ENCODE measurements at regions not wholly inside any gene's neighbourhood (a gene's known extent, or its start where the extent isn't known, plus 50 kb on each side); places are given as distances from the start of the nearest gene placed in this dataset.

GRCh38 chr7:116101704-116102103, 71.1 kb upstream of the TFEC start:
- Histone ChIP-seq H3K4me1 (ENCODE audit: control insufficient read depth in 1 of 2, insufficient read depth in 2 of 2, low read depth in 1 of 2, low read length in 1 of 2) (peaks cover 0 to 7% of the 10 kb centered on the region in 2 experiments; a peak in 1 of 4 replicates), H3K4me3 (ENCODE audit: low read depth in 2 of 2, low read length in 1 of 2) (no peak overlapping the region), H3K36me3 (replicated peaks in 1 of 2; ENCODE audit: control insufficient read depth in 1 of 2, insufficient read depth in 2 of 2, low read length in 1 of 2) (no peaks in the 10 kb centered on the region), H3K9me3 (no peaks in the 10 kb centered on the region), H3K27me3 (ENCODE audit: insufficient read depth) (peaks cover 26% of the 10 kb centered on the region), H3F3A (replicated peaks; ENCODE audit: insufficient read depth) (no peaks in the 10 kb centered on the region), H2AFZ (ENCODE audit: low read depth) (no peak overlapping the region), H3K9ac (no peak overlapping the region), H4K20me1 (ENCODE audit: insufficient read depth) (no peaks in the 10 kb centered on the region), H3K79me2 (ENCODE audit: insufficient read depth) (no peaks in the 10 kb centered on the region), H3K27ac (ENCODE audit: low read depth in 2 of 2, low read length in 1 of 2) (no peak overlapping the region), H3K4me2 (no peak overlapping the region), H3K9me2 (no peaks in the 10 kb centered on the region)
- DNase-seq = no peak
- 3% methylated on average over 2 of the region's 2 CpGs for WGBS (ENCODE audit: low lambda C conversion rate)
- POLR2A ChIA-PET = no interaction called here
- CTCF ChIA-PET = interaction anchor here (1.0 to 1.6 kb wide), 2 partner anchors 11 to 19 kb away, joined by 3 to 6 read pairs; no protein-coding TSS in a partner anchor
- no peak for TF ChIP-seq FOXM1 (IDR thresholded peaks at IDR 0.05; ENCODE audit: low read depth)
- no peak for TF ChIP-seq ZBTB33 (IDR thresholded peaks at IDR 0.05; ENCODE audit: borderline replicate concordance, low read depth)
- no peak for TF ChIP-seq CTCF (IDR thresholded peaks at IDR 0.05)
- no peak for TF ChIP-seq TEAD4 (IDR thresholded peaks at IDR 0.05; ENCODE audit: borderline replicate concordance, insufficient read depth)
- TF ChIP-seq USF1 (IDR thresholded peaks at IDR 0.05; ENCODE audit: borderline replicate concordance, low read depth) = no peak
- no peak for TF ChIP-seq SIN3A (IDR thresholded peaks at IDR 0.05; ENCODE audit: borderline replicate concordance, low read depth, low read length)

- H2AFZ ChIP-seq (ENCODE audit: low read depth) = no peak overlapping the region
- DNase-seq = no peak
- CTCF ChIA-PET = no interaction called here
- no peak for TF ChIP-seq EZH2phosphoT487 (IDR thresholded peaks at IDR 0.05; ENCODE audit: borderline replicate concordance, low read depth)
- TF ChIP-seq NRF1 (IDR thresholded peaks at IDR 0.05; ENCODE audit: low read depth, low read length) = no peak
- TF ChIP-seq FOXJ3 (CRISPR knock-in tag; IDR thresholded peaks at IDR 0.05) = no peak
- TF ChIP-seq RFX5 (IDR thresholded peaks at IDR 0.05; ENCODE audit: low read length) = no peak
- TF ChIP-seq USF1 (IDR thresholded peaks at IDR 0.05; ENCODE audit: borderline replicate concordance, low read depth) = no peak
- no peak for TF ChIP-seq SMC3 (IDR thresholded peaks at IDR 0.05; ENCODE audit: low read depth, low read length)
- TF ChIP-seq JUND (IDR thresholded peaks at IDR 0.05) = no peak
- no peak for TF ChIP-seq MEF2A (IDR thresholded peaks at IDR 0.05; ENCODE audit: borderline replicate concordance, low read depth)
- TF ChIP-seq IRF3 (IDR thresholded peaks at IDR 0.05; ENCODE audit: low read depth, low read length) = no peak
- no peak for TF ChIP-seq NFIC (IDR thresholded peaks at IDR 0.05; ENCODE audit: borderline replicate concordance)
- no peak for TF ChIP-seq RXRA (IDR thresholded peaks at IDR 0.05; ENCODE audit: borderline replicate concordance, low read depth)
- TF ChIP-seq RAD21 (IDR thresholded peaks at IDR 0.05; ENCODE audit: low read length) = no peak
- TF ChIP-seq USF2 (IDR thresholded peaks at IDR 0.05; ENCODE audit: borderline replicate concordance, low read depth, low read length) = no peak
- TF ChIP-seq TEAD4 (IDR thresholded peaks at IDR 0.05; ENCODE audit: borderline replicate concordance, insufficient read depth) = no peak
- TF ChIP-seq SIN3A (IDR thresholded peaks at IDR 0.05; ENCODE audit: borderline replicate concordance, low read depth, low read length) = no peak
- no peak for TF ChIP-seq POLR2AphosphoS5 (IDR thresholded peaks at IDR 0.05; ENCODE audit: low read depth, low read length)
Observed at GRCh38 chr7:116111475-116111874, 80.9 kb upstream of the TFEC start.

More at GRCh38 chr7:116111475-116111874, 80.9 kb upstream of the TFEC start:
- Histone ChIP-seq H3K9ac (no peak overlapping the region), H3K4me3 (ENCODE audit: low read depth in 2 of 2, low read length in 1 of 2) (no peak overlapping the region), H3K79me2 (ENCODE audit: insufficient read depth) (no peaks in the 10 kb centered on the region), H3K27ac (ENCODE audit: low read depth in 2 of 2, low read length in 1 of 2) (no peak overlapping the region), H3K9me2 (no peaks in the 10 kb centered on the region), H4K20me1 (ENCODE audit: insufficient read depth) (no peaks in the 10 kb centered on the region), H3K9me3 (no peaks in the 10 kb centered on the region), H3K4me2 (no peak overlapping the region), H3K4me1 (ENCODE audit: control insufficient read depth in 1 of 2, insufficient read depth in 2 of 2, low read depth in 1 of 2, low read length in 1 of 2) (no peaks in the 10 kb centered on the region), H3F3A (replicated peaks; ENCODE audit: insufficient read depth) (no peaks in the 10 kb centered on the region), H3K27me3 (ENCODE audit: insufficient read depth) (peaks cover 37% of the 10 kb centered on the region), H3K36me3 (replicated peaks in 1 of 2; ENCODE audit: control insufficient read depth in 1 of 2, insufficient read depth in 2 of 2, low read length in 1 of 2) (no peaks in the 10 kb centered on the region)
- POLR2A ChIA-PET = no interaction called here
